ENCODE measurements at regions not wholly inside any gene's neighbourhood (a gene's known extent, or its start where the extent isn't known, plus 50 kb on each side); places are given as distances from the start of the nearest gene placed in this dataset.

DNA sequence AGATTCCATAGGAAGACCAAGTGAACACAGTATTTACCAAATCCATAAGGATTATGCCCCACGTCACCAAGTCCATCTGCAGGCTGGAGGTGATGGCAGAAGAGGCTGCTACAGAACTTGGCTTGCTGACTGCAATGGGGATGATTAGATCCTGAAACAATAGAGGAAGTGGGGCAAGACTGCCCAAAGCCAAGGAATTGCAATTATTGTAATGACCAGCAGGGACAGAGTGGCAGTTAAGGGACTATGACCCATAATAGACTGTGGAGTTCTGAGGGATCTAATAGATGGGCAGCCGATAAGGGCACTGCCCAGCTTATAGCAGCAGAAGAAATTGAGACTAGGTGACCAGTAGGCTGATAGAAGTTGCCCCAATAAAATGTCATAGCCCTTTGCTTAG lies 108.4 kb downstream of the MINAR1 start:
- no peak overlapping the region for H3K27ac ChIP-seq (ENCODE audit: insufficient read depth, low read length, poor library complexity, severe bottlenecking)

GRCh38 chr15:79541196-79541595 lies 109.1 kb downstream of the MINAR1 start:
- DNase-seq (no peak), ATAC-seq (ENCODE audit: low read depth in 2 of 2) (no peak)
- peaks cover 4% of the 10 kb centered on the region for H3K27me3 Mint-ChIP-seq
- H3K36me3 Mint-ChIP-seq: no peaks in the 10 kb centered on the region
- Histone ChIP-seq H3K4me3 (ENCODE audit: low read depth, low read length) (no peak overlapping the region), H3K9me3 (ENCODE audit: control insufficient read depth in 2 of 2, low read length in 2 of 2) (no peaks in the 10 kb centered on the region), H3K36me3 (ENCODE audit: control insufficient read depth, insufficient read depth, low read length) (no peaks in the 10 kb centered on the region), H3K27me3 (ENCODE audit: control insufficient read depth, insufficient read depth, low read length) (peaks cover 3% of the 10 kb centered on the region), H3K4me1 (ENCODE audit: control insufficient read depth, insufficient read depth, low read length, poor library complexity, severe bottlenecking) (no peaks in the 10 kb centered on the region), H3K27ac (ENCODE audit: insufficient read depth, low read length, poor library complexity, severe bottlenecking) (no peak overlapping the region)
- H3K4me1 Mint-ChIP-seq: no peaks in the 10 kb centered on the region
- no peak overlapping the region for H3K4me3 Mint-ChIP-seq
- H3K27ac Mint-ChIP-seq: no peak overlapping the region
- peaks cover 0 to 3% (median 0%) of the 10 kb centered on the region in 7 donors for H3K9me3 Mint-ChIP-seq

More for the DNA sequence above, 108.4 kb downstream of the MINAR1 start:
- ATAC-seq (ENCODE audit: low read depth in 2 of 2) (no peak), DNase-seq (no peak)
- Mint-ChIP-seq H3K27me3 (peaks cover 4% of the 10 kb centered on the region), H3K4me1 (no peaks in the 10 kb centered on the region), H3K9me3 (peaks cover 0 to 3% (median 0%) of the 10 kb centered on the region in 7 donors), H3K27ac (no peak overlapping the region), H3K36me3 (no peaks in the 10 kb centered on the region), H3K4me3 (no peak overlapping the region)
- H3K9me3 ChIP-seq (ENCODE audit: control insufficient read depth in 2 of 2, low read length in 2 of 2): no peaks in the 10 kb centered on the region
- H3K4me3 ChIP-seq (ENCODE audit: low read depth, low read length): no peak overlapping the region
- no peaks in the 10 kb centered on the region for H3K4me1 ChIP-seq (ENCODE audit: control insufficient read depth, insufficient read depth, low read length, poor library complexity, severe bottlenecking)
- peaks cover 3% of the 10 kb centered on the region for H3K27me3 ChIP-seq (ENCODE audit: control insufficient read depth, insufficient read depth, low read length)
- H3K36me3 ChIP-seq (ENCODE audit: control insufficient read depth, insufficient read depth, low read length): no peaks in the 10 kb centered on the region

DNA sequence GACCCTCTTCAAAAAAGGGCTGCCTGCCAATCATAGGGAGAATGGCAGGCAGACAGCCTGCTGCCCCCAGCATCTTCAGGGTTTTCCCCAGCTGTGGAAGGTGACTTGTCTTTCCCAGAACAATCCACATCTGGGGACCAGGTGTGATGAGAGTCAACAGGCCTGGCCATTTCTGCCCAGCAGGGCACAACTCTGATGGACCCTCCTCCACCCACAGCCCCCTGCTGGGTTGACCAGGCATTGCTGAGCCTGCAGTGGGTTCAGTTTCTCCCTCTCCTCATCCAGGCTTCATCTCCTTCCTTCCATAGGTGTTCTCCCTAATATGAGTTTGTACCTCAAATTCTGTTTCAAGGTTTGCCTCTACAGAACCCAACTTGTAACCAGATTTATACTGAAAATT lies 111.0 kb downstream of the MINAR1 start:
- Mint-ChIP-seq H3K27ac (no peak overlapping the region), H3K4me1 (no peaks in the 10 kb centered on the region), H3K9me3 (peaks cover 0 to 3% (median 0%) of the 10 kb centered on the region in 7 donors), H3K36me3 (no peaks in the 10 kb centered on the region), H3K4me3 (no peak overlapping the region), H3K27me3 (peaks cover 10% of the 10 kb centered on the region)
- H3K27me3 ChIP-seq (ENCODE audit: control insufficient read depth, insufficient read depth, low read length): peaks cover 3% of the 10 kb centered on the region
- H3K27ac ChIP-seq (ENCODE audit: insufficient read depth, low read length, poor library complexity, severe bottlenecking): no peak overlapping the region
- H3K36me3 ChIP-seq (ENCODE audit: control insufficient read depth, insufficient read depth, low read length): no peaks in the 10 kb centered on the region
- ATAC-seq (ENCODE audit: low read depth in 2 of 2) (no peak), DNase-seq (no peak)
- no peaks in the 10 kb centered on the region for H3K9me3 ChIP-seq (ENCODE audit: control insufficient read depth in 2 of 2, low read length in 2 of 2)
- H3K4me3 ChIP-seq (ENCODE audit: low read depth, low read length): no peak overlapping the region
- no peaks in the 10 kb centered on the region for H3K4me1 ChIP-seq (ENCODE audit: control insufficient read depth, insufficient read depth, low read length, poor library complexity, severe bottlenecking)

GRCh38 chr15:79549196-79549595 lies 117.1 kb downstream of the MINAR1 start:
- no peaks in the 10 kb centered on the region for H3K4me1 ChIP-seq (ENCODE audit: control insufficient read depth, insufficient read depth, low read length, poor library complexity, severe bottlenecking)
- no peak for DNase-seq
- H3K9me3 ChIP-seq (ENCODE audit: control insufficient read depth in 2 of 2, low read length in 2 of 2): no peaks in the 10 kb centered on the region
- Mint-ChIP-seq H3K36me3 (no peaks in the 10 kb centered on the region), H3K27ac (no peak overlapping the region), H3K9me3 (peaks cover 0 to 4% (median 0%) of the 10 kb centered on the region in 7 donors), H3K4me3 (no peak overlapping the region), H3K4me1 (no peaks in the 10 kb centered on the region), H3K27me3 (peaks cover 15% of the 10 kb centered on the region)
- H3K36me3 ChIP-seq (ENCODE audit: control insufficient read depth, insufficient read depth, low read length): no peaks in the 10 kb centered on the region
- H3K4me3 ChIP-seq (ENCODE audit: low read depth, low read length): no peak overlapping the region
- no peak for ATAC-seq (ENCODE audit: low read depth in 2 of 2)
- H3K27me3 ChIP-seq (ENCODE audit: control insufficient read depth, insufficient read depth, low read length): peaks cover 3% of the 10 kb centered on the region
- H3K27ac ChIP-seq (ENCODE audit: insufficient read depth, low read length, poor library complexity, severe bottlenecking): no peak overlapping the region

DNA sequence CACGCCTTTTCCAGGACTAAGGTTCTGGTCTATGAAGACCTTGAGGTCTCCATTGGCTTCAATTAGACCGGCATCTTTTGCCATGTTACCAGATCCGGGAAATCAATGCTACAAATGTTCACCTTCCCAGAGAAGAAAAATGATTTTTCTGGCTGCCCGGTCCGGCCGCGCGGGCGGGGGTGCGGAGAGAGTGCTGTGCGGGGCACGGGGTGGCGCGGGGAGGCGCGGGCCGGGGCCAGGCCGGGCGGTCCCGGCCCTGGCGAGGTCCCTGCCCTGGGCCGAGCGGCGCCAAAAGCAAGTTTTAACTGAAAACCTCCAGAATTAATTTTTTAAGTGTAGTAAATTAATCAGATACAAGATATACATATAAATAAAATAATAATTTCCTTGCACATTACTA lies 128.2 kb downstream of the MINAR1 start:
- H3K4me1 Mint-ChIP-seq: no peaks in the 10 kb centered on the region
- no peaks in the 10 kb centered on the region for H3K9me3 ChIP-seq (ENCODE audit: control insufficient read depth in 2 of 2, low read length in 2 of 2)
- H3K27me3 ChIP-seq (ENCODE audit: control insufficient read depth, insufficient read depth, low read length): peaks cover 3% of the 10 kb centered on the region
- H3K36me3 ChIP-seq (ENCODE audit: control insufficient read depth, insufficient read depth, low read length): no peaks in the 10 kb centered on the region
- DNase-seq (no peak), ATAC-seq (ENCODE audit: low read depth in 2 of 2) (no peak)
- H3K4me3 Mint-ChIP-seq: no peak overlapping the region
- H3K4me1 ChIP-seq (ENCODE audit: control insufficient read depth, insufficient read depth, low read length, poor library complexity, severe bottlenecking): no peaks in the 10 kb centered on the region
- H3K27ac ChIP-seq (ENCODE audit: insufficient read depth, low read length, poor library complexity, severe bottlenecking): no peak overlapping the region
- peaks cover 25% of the 10 kb centered on the region for H3K27me3 Mint-ChIP-seq
- peaks cover 0 to 2% (median 0%) of the 10 kb centered on the region in 7 donors for H3K9me3 Mint-ChIP-seq
- no peak overlapping the region for H3K4me3 ChIP-seq (ENCODE audit: low read depth, low read length)
- H3K27ac Mint-ChIP-seq: no peak overlapping the region
- peaks cover 3% of the 10 kb centered on the region for H3K36me3 Mint-ChIP-seq

GRCh38 chr15:79561982-79562381 lies 129.8 kb downstream of the MINAR1 start:
- H3K9me3 ChIP-seq (ENCODE audit: control insufficient read depth in 2 of 2, low read length in 2 of 2): no peaks in the 10 kb centered on the region
- Mint-ChIP-seq H3K27me3 (peaks cover 23% of the 10 kb centered on the region), H3K9me3 (peaks cover 0 to under 1% (median 0%) of the 10 kb centered on the region in 7 donors), H3K27ac (no peak overlapping the region), H3K4me1 (no peaks in the 10 kb centered on the region), H3K4me3 (no peak overlapping the region), H3K36me3 (peaks cover 3% of the 10 kb centered on the region)
- DNase-seq (no peak), ATAC-seq (ENCODE audit: low read depth in 2 of 2) (no peak)
- H3K4me1 ChIP-seq (ENCODE audit: control insufficient read depth, insufficient read depth, low read length, poor library complexity, severe bottlenecking): no peaks in the 10 kb centered on the region
- no peak overlapping the region for H3K4me3 ChIP-seq (ENCODE audit: low read depth, low read length)
- H3K36me3 ChIP-seq (ENCODE audit: control insufficient read depth, insufficient read depth, low read length): no peaks in the 10 kb centered on the region
- no peak overlapping the region for H3K27ac ChIP-seq (ENCODE audit: insufficient read depth, low read length, poor library complexity, severe bottlenecking)
- H3K27me3 ChIP-seq (ENCODE audit: control insufficient read depth, insufficient read depth, low read length): peaks cover 3% of the 10 kb centered on the region

- H3K4me3 ChIP-seq (ENCODE audit: low read depth, low read length): no peak overlapping the region
- ATAC-seq (ENCODE audit: low read depth in 2 of 2): no peak
- peaks cover 3% of the 10 kb centered on the region for H3K27me3 ChIP-seq (ENCODE audit: control insufficient read depth, insufficient read depth, low read length)
- no peaks in the 10 kb centered on the region for H3K4me1 Mint-ChIP-seq
- no peaks in the 10 kb centered on the region for H3K4me1 ChIP-seq (ENCODE audit: control insufficient read depth, insufficient read depth, low read length, poor library complexity, severe bottlenecking)
- H3K4me3 Mint-ChIP-seq: no peak overlapping the region
- H3K36me3 Mint-ChIP-seq: peaks cover 3% of the 10 kb centered on the region
- H3K27ac Mint-ChIP-seq: no peak overlapping the region
- no peaks in the 10 kb centered on the region for H3K9me3 Mint-ChIP-seq
- H3K9me3 ChIP-seq (ENCODE audit: control insufficient read depth in 2 of 2, low read length in 2 of 2): no peaks in the 10 kb centered on the region
- H3K27ac ChIP-seq (ENCODE audit: insufficient read depth, low read length, poor library complexity, severe bottlenecking): no peak overlapping the region
- no peak for DNase-seq
- H3K36me3 ChIP-seq (ENCODE audit: control insufficient read depth, insufficient read depth, low read length): no peaks in the 10 kb centered on the region
- H3K27me3 Mint-ChIP-seq: peaks cover 20% of the 10 kb centered on the region
These were observed 130.3 kb downstream of the MINAR1 start for GRCh38 chr15:79562403-79562815.

DNA sequence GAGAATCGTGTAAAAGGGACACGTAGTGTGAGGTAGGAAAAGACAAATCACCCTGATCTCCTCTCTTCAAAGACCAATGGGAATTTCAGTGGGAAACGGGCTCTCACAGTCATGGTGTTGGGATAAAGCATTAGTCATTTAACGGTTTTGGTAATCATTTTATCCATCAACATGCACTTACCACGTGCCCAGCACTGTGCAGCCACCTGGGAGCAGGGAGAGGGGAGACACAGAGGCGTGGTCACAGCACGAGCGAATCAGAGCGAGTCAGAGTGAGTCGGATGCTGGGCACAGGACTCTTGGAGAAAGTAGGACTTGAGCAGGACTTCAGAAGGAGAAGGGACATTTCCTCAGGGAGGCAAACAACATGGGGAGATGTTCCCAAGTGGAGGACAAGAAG lies 130.8 kb downstream of the MINAR1 start:
- Mint-ChIP-seq H3K27me3 (peaks cover 20% of the 10 kb centered on the region), H3K27ac (no peak overlapping the region), H3K4me3 (no peak overlapping the region), H3K36me3 (peaks cover 3% of the 10 kb centered on the region), H3K4me1 (no peaks in the 10 kb centered on the region), H3K9me3 (no peaks in the 10 kb centered on the region)
- peaks cover 3% of the 10 kb centered on the region for H3K27me3 ChIP-seq (ENCODE audit: control insufficient read depth, insufficient read depth, low read length)
- no peaks in the 10 kb centered on the region for H3K36me3 ChIP-seq (ENCODE audit: control insufficient read depth, insufficient read depth, low read length)
- H3K4me1 ChIP-seq (ENCODE audit: control insufficient read depth, insufficient read depth, low read length, poor library complexity, severe bottlenecking): no peaks in the 10 kb centered on the region
- no peaks in the 10 kb centered on the region for H3K9me3 ChIP-seq (ENCODE audit: control insufficient read depth in 2 of 2, low read length in 2 of 2)
- no peak for ATAC-seq (ENCODE audit: low read depth in 2 of 2)
- no peak overlapping the region for H3K27ac ChIP-seq (ENCODE audit: insufficient read depth, low read length, poor library complexity, severe bottlenecking)
- H3K4me3 ChIP-seq (ENCODE audit: low read depth, low read length): no peak overlapping the region
- DNase-seq: no peak

Data from CD4-positive, CD25-positive, alpha-beta regulatory T cell (primary cell).